ENCODE measurements at regions not wholly inside any gene's neighbourhood (a gene's known extent, or its start where the extent isn't known, plus 50 kb on each side); places are given as distances from the start of the nearest gene placed in this dataset.

DNA sequence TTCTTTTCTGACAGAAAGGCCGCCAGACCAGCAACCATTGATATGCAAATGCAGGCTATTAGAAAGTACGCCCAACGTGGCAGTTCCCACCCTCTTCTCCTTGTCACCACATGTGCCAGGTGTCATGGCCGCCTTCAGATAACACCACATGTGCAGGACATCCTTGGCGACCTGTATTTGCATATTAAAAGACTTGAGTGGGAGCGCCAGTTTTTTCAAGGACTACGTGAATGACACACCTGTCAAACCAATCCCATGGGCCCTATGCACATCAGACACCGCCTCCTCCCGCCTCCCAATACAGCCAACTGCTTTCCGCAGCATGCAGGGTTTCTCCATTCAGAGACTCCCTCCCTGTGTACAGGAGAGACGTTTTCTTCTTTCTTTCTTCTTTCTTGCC is 318.6 kb upstream of the FAR2 start:
- no peaks in the 10 kb centered on the region for H3K79me2 ChIP-seq (ENCODE audit: low read depth)
- H3K27ac ChIP-seq: no peak overlapping the region
- Mint-ChIP-seq H3K4me1 (no peaks in the 10 kb centered on the region), H3K27ac (no peak overlapping the region), H3K27me3 (ENCODE audit: insufficient read depth, low read depth) (no peaks in the 10 kb centered on the region), H3K36me3 (no peaks in the 10 kb centered on the region), H3K4me3 (no peak overlapping the region), H3K9me3 (peaks cover 6% of the 10 kb centered on the region)
- H4K20me1 ChIP-seq (ENCODE audit: low read depth): no peaks in the 10 kb centered on the region
- H2AFZ ChIP-seq (replicated peaks): peak overlapping the region; percentile 57
- H3K9ac ChIP-seq: no peak overlapping the region
- H3F3A ChIP-seq (ENCODE audit: low read depth): no peaks in the 10 kb centered on the region
- H3K4me3 ChIP-seq: no peak overlapping the region
- no peaks in the 10 kb centered on the region for H3K9me3 ChIP-seq (ENCODE audit: low read depth)
- H3K4me2 ChIP-seq: no peak overlapping the region
- no peaks in the 10 kb centered on the region for H3K27me3 ChIP-seq
- TF ChIP-seq, protein P1, sequence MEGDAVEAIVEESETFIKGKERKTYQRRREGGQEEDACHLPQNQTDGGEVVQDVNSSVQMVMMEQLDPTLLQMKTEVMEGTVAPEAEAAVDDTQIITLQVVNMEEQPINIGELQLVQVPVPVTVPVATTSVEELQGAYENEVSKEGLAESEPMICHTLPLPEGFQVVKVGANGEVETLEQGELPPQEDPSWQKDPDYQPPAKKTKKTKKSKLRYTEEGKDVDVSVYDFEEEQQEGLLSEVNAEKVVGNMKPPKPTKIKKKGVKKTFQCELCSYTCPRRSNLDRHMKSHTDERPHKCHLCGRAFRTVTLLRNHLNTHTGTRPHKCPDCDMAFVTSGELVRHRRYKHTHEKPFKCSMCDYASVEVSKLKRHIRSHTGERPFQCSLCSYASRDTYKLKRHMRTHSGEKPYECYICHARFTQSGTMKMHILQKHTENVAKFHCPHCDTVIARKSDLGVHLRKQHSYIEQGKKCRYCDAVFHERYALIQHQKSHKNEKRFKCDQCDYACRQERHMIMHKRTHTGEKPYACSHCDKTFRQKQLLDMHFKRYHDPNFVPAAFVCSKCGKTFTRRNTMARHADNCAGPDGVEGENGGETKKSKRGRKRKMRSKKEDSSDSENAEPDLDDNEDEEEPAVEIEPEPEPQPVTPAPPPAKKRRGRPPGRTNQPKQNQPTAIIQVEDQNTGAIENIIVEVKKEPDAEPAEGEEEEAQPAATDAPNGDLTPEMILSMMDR (IDR thresholded peaks at IDR 0.05): no peak
- TF ChIP-seq EZH2 (IDR thresholded peaks at IDR 0.05) (no peak), EZH2phosphoT487 (IDR thresholded peaks at IDR 0.05) (no peak)
- no peak for DNase-seq (ENCODE audit: low spot score)
- no peaks in the 10 kb centered on the region for H3K36me3 ChIP-seq
- H3K4me1 ChIP-seq: peaks cover 10% of the 10 kb centered on the region

GRCh38 chr12:28844718-28845117 is 304.4 kb upstream of the FAR2 start:
- no peaks in the 10 kb centered on the region for H3K36me3 ChIP-seq
- no peak overlapping the region for H3K4me2 ChIP-seq
- no peaks in the 10 kb centered on the region for H3K4me1 ChIP-seq
- Mint-ChIP-seq H3K27ac (no peak overlapping the region), H3K4me1 (no peaks in the 10 kb centered on the region), H3K36me3 (no peaks in the 10 kb centered on the region), H3K9me3 (no peaks in the 10 kb centered on the region), H3K4me3 (no peak overlapping the region), H3K27me3 (ENCODE audit: insufficient read depth, low read depth) (no peaks in the 10 kb centered on the region)
- H3K9me3 ChIP-seq (ENCODE audit: low read depth): no peaks in the 10 kb centered on the region
- no peak for DNase-seq (ENCODE audit: low spot score)
- H3K27me3 ChIP-seq: no peaks in the 10 kb centered on the region
- no peaks in the 10 kb centered on the region for H3F3A ChIP-seq (ENCODE audit: low read depth)
- no peak overlapping the region for H3K27ac ChIP-seq
- H4K20me1 ChIP-seq (ENCODE audit: low read depth): no peaks in the 10 kb centered on the region
- no peaks in the 10 kb centered on the region for H3K79me2 ChIP-seq (ENCODE audit: low read depth)
- TF ChIP-seq EZH2 (IDR thresholded peaks at IDR 0.05): no peak
- TF ChIP-seq, protein P1 (IDR thresholded peaks at IDR 0.05): no peak
- TF ChIP-seq EZH2phosphoT487 (IDR thresholded peaks at IDR 0.05): no peak
- H3K4me3 ChIP-seq: no peak overlapping the region
- no peak overlapping the region for H2AFZ ChIP-seq (replicated peaks)
- H3K9ac ChIP-seq: no peak overlapping the region

DNA sequence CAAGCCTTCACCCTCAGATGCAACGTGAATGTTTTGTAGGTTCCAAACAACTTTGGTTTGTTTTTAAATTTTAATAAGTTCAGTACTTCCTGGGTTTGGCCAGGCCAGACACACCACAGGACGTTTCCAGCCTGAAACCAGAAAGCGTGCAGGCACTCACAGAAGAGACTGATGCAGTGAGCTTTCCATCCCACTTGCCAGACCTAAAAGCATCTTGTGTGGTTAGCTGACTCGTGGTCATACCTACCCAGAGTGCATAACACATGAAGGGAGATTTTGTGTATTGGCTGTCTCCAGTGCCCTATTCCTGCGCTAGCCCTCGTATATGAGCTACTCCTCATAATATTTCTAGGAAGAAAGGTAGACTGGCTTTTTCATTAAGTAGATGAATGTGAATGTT is 297.3 kb upstream of the FAR2 start:
- Mint-ChIP-seq H3K4me1 (peaks cover 4% of the 10 kb centered on the region), H3K4me3 (no peak overlapping the region), H3K27ac (no peak overlapping the region), H3K27me3 (ENCODE audit: insufficient read depth, low read depth) (no peaks in the 10 kb centered on the region), H3K9me3 (no peaks in the 10 kb centered on the region), H3K36me3 (no peaks in the 10 kb centered on the region)
- Histone ChIP-seq H2AFZ (replicated peaks) (no peak overlapping the region), H4K20me1 (ENCODE audit: low read depth) (no peaks in the 10 kb centered on the region), H3K9me3 (ENCODE audit: low read depth) (no peaks in the 10 kb centered on the region), H3F3A (ENCODE audit: low read depth) (no peaks in the 10 kb centered on the region), H3K27ac (no peak overlapping the region), H3K4me1 (peaks cover 4% of the 10 kb centered on the region), H3K36me3 (no peaks in the 10 kb centered on the region), H3K27me3 (no peaks in the 10 kb centered on the region), H3K4me3 (no peak overlapping the region), H3K9ac (no peak overlapping the region), H3K79me2 (ENCODE audit: low read depth) (no peaks in the 10 kb centered on the region), H3K4me2 (no peak overlapping the region)
- TF ChIP-seq, protein P1 (IDR thresholded peaks at IDR 0.05): no peak
- TF ChIP-seq EZH2 (IDR thresholded peaks at IDR 0.05) (no peak), EZH2phosphoT487 (IDR thresholded peaks at IDR 0.05) (no peak)
- no peak for DNase-seq (ENCODE audit: low spot score)
